ENCODE measurements at regions not wholly inside any gene's neighbourhood (a gene's known extent, or its start where the extent isn't known, plus 50 kb on each side); places are given as distances from the start of the nearest gene placed in this dataset.

DNA sequence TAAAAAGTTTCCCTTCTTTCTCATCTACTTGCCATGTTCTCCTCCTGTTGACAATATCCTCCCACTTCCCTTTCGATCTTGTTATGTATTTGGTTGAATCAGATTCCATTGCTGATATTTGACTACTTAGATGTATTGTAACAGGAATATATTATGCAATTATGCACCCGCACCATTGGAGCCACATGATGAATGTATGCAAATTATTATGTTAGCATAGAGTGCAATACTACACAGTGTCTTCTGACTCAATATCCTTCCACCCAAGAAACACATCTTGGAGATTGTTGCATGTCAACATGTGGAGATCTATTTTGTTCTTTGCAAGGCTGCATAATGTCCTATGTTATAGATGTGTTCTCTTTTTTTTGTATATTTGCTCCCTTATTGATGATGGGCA is 219.2 kb upstream of the RBFOX1 start:
- TF ChIP-seq CTCF (IDR thresholded peaks at IDR 0.05; ENCODE audit: low read depth, low read length), result no peak
- TF ChIP-seq MAX (IDR thresholded peaks at IDR 0.05; ENCODE audit: low read depth, low read length), result no peak
- TF ChIP-seq POLR2A (IDR thresholded peaks at IDR 0.05; ENCODE audit: extremely low read depth, insufficient read length), result no peak
- no peak for TF ChIP-seq MYC (IDR thresholded peaks at IDR 0.05; ENCODE audit: low read depth, low read length)
